HUES6 (cell line): ENCODE measurements at regions not wholly inside any gene's neighbourhood (a gene's known extent, or its start where the extent isn't known, plus 50 kb on each side); places are given as distances from the start of the nearest gene placed in this dataset.

Source experiments
- H3K27ac ChIP-seq: 2 replicates; pipeline ENCODE4 v1.7.0; 2013; ENCODE audit warnings: low read depth, mild to moderate bottlenecking, low read length, inconsistent platforms
- H3K27me3 ChIP-seq: 2 replicates; pipeline ENCODE4 v1.6.1; 2013; ENCODE audit warnings: low read length; ENCODE audit not compliant: control insufficient read depth, insufficient read depth
- H3K36me3 ChIP-seq: 2 replicates; pipeline ENCODE4 v1.6.1; 2013; ENCODE audit warnings: low read length; ENCODE audit not compliant: control insufficient read depth, insufficient read depth
- H3K4me1 ChIP-seq: 2 replicates; pipeline ENCODE4 v1.6.1; 2013; ENCODE audit warnings: low read length; ENCODE audit not compliant: control insufficient read depth, insufficient read depth
- H3K4me3 ChIP-seq: 2 replicates; pipeline ENCODE4 v1.5.1; 2013; ENCODE audit warnings: low read depth, low read length
- H3K9ac ChIP-seq: one replicate; pipeline ENCODE4 v1.6.1; 2013; ENCODE audit warnings: mild to moderate bottlenecking, low read length
- H3K9me3 ChIP-seq: 2 replicates; pipeline ENCODE4 v1.6.1; 2013; ENCODE audit warnings: low read depth, low read length; ENCODE audit not compliant: control insufficient read depth, insufficient read depth

DNA sequence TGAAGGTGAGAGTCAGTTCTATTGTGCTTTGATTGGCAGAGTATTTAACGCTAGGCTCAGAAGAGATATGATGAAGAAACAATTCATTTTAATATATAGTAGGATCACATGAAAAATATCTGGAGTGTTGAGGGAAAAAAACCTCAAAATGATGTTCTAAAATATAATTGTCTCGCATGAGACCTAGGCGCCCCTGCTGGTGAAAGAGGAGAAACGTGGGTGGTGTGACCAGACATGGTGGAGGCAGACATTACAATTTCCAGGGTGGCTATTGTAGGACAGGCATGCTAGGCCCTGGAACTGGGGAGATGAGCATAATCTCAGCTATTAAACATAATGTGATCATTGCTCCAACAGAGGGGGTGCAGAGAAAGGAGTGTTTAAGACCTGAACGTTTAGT lies 210.0 kb downstream of the HS3ST1 start:
- Histone ChIP-seq H3K4me1 (peaks cover 9% of the 10 kb centered on the region), H3K9ac (no peak overlapping the region), H3K27me3 (no peaks in the 10 kb centered on the region), H3K36me3 (no peaks in the 10 kb centered on the region), H3K4me3 (no peak overlapping the region), H3K9me3 (no peaks in the 10 kb centered on the region), H3K27ac (no peak overlapping the region)

DNA sequence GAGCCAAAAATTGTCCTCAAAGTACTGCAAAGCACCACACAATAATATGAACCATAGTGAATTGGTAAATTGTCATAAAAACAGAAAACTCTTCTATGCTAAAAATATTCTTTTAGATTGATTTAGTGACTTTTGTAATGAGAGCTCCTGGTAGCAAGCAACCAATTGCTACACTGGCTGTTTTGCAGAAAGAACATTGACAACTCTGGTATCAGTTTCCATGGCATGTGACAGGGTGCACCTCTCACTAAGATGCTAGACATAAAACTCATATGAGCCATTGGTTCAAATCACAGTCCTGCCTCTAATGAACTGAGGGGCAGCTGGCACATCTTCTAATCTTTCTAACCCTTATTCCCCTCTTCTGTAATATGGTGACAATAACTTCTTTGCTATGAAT lies 212.2 kb downstream of the HS3ST1 start:
- Histone ChIP-seq H3K36me3 (no peaks in the 10 kb centered on the region), H3K4me3 (no peak overlapping the region), H3K27me3 (no peaks in the 10 kb centered on the region)

DNA sequence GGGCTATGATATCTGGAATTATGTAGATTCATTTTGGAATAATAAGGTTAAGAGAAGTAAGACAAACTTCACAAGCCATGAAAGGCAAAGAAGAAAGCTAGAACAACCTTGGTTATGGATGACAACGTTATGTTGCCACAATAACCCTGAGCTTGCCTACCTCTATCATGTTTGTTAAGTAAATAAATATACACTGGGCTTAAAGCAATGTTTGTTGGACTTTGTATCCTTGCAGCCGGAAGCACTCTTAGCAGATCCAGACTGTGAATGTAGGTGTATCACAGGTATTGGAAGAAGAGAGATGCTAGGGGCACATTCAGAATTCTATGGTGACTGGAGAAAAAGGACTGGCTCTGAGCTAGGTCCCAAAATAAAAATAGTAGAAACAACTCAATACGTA lies 214.4 kb downstream of the HS3ST1 start:
- Histone ChIP-seq H3K4me1 (no peaks in the 10 kb centered on the region), H3K4me3 (no peak overlapping the region), H3K9me3 (no peaks in the 10 kb centered on the region), H3K27me3 (no peaks in the 10 kb centered on the region), H3K36me3 (no peaks in the 10 kb centered on the region), H3K9ac (no peak overlapping the region), H3K27ac (no peak overlapping the region)

More for the DNA sequence above, 212.2 kb downstream of the HS3ST1 start:
- Histone ChIP-seq H3K27ac (no peak overlapping the region), H3K9me3 (no peaks in the 10 kb centered on the region), H3K9ac (no peak overlapping the region), H3K4me1 (no peaks in the 10 kb centered on the region)

DNA sequence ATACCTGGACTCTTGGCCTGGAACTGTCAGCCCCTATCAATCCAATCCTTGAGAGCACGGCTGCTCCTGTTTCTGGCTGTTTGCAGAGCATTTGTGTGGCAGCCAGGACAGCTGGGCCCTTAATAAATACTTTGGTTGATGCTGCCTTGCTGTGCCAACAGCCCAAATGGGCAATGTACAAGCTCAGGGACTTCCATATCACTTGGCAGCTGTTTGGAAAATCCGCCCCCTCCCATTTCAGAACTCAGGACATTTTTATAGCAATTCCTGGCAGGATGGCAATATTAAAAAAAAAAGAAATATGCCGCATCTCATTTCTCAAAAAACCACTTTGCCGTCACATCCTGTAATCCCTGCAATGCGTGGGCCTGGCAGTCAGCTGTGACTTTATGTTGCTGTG lies 218.9 kb downstream of the HS3ST1 start:
- H3K9ac ChIP-seq = no peak overlapping the region
- H3K9me3 ChIP-seq = peaks cover 9% of the 10 kb centered on the region
- H3K27me3 ChIP-seq = no peaks in the 10 kb centered on the region
- H3K4me1 ChIP-seq = no peaks in the 10 kb centered on the region
- H3K36me3 ChIP-seq = peaks cover 5% of the 10 kb centered on the region
- H3K4me3 ChIP-seq = no peak overlapping the region
- H3K27ac ChIP-seq = no peak overlapping the region

DNA sequence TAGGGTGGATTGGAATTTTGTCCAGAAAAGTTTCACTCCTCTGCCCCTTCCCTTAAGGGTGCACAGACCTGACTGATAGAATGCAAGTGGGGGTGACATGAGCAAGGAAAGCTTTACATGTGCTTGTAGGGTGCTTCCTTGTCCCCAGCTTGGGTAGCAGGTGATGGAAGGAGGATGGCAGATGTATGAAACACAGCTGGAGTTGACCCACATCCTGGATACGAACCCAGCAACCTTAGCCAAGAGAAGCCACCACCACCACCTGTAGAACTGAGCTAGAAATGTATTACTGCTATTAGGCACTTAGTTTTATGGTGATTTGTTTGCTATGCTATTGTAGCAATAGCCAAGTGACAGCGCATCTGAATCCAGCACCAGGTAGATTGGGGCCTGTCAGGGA lies 227.4 kb downstream of the HS3ST1 start:
- no peak overlapping the region for H3K4me3 ChIP-seq
- H3K9me3 ChIP-seq = no peaks in the 10 kb centered on the region
- no peaks in the 10 kb centered on the region for H3K27me3 ChIP-seq
- H3K27ac ChIP-seq = no peak overlapping the region
- H3K9ac ChIP-seq = no peak overlapping the region
- no peaks in the 10 kb centered on the region for H3K36me3 ChIP-seq
- H3K4me1 ChIP-seq = peaks cover 13% of the 10 kb centered on the region; the same call in 1 of the 2 replicates

DNA sequence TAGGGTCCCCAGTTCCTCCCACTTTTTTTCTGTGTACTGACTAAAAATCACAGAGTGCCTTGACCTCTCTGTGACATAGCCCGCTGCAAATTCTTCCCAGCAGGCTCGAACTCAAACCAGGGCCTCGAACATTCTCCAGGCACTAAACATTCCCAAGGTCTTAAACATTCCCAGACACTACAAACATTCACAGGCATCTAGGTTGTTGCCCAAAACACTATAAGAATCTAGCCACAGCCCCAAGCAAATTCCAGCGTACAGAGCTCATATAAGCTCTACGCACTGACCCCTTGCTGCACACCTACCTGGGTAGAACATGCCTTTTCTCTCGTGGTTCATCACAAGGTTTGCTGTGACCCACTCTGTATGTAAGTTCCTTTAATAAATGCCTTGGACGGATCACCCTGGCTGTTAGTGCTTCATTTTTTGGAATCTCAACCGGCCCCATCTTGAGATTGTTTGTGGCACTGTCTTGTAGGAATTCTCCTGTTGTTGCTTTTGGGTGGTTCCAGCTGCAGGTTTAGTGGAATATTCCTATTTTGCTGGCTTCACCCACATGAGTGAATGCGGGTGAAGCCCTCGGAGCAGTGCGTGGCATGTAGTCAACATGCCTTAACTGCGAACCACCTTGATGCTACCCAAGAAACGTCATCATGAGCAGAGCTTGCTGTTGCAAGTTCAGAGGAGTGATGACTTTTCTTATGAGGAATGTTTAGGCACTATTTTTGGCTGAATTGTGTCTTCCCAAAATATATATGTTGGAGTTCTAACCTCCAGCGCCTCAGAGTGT lies 230.0 kb downstream of the HS3ST1 start:
- Histone ChIP-seq H3K27me3 (no peaks in the 10 kb centered on the region), H3K9me3 (no peaks in the 10 kb centered on the region), H3K27ac (no peak overlapping the region), H3K36me3 (no peaks in the 10 kb centered on the region), H3K4me3 (no peak overlapping the region), H3K4me1 (peaks cover 13% of the 10 kb centered on the region; the same call in 1 of the 2 replicates), H3K9ac (no peak overlapping the region)

DNA sequence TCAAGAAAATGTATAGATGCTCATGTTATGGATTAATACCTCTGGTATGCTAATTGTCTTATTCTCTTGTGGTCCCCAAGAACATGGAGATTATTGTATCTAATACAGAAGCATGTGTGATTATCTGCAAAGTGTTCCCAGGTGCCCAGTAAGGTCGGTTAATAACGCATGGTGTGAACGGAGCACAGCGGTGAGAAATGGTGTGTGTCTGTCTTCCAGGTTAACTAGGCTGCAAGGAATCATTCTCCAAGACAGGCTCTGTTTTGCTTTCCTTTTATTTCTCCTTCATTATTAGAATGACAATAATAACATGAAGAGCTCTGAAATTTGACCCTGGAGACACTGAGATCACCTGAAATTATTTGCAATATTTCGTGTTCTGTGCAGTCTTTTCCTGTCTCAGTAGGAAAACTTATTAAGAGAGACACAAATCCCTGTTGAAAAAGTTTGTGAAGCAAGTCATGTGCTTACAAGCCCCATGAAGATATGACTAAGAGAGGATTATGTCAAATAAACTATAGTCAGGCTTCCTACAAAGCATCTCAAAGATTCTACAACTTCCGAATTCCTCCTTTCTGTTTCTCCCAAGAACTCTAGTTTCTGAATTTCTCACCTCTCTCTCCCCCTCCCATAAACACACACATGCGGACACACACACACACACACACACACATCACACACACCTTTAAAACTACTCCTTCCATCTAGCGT lies 230.9 kb downstream of the HS3ST1 start:
- H3K9ac ChIP-seq = no peak overlapping the region
- H3K4me1 ChIP-seq = peaks cover 13% of the 10 kb centered on the region; the same call in 1 of the 2 replicates
- H3K36me3 ChIP-seq = no peaks in the 10 kb centered on the region
- no peaks in the 10 kb centered on the region for H3K27me3 ChIP-seq
- H3K4me3 ChIP-seq = no peak overlapping the region
- no peak overlapping the region for H3K27ac ChIP-seq
- H3K9me3 ChIP-seq = no peaks in the 10 kb centered on the region

DNA sequence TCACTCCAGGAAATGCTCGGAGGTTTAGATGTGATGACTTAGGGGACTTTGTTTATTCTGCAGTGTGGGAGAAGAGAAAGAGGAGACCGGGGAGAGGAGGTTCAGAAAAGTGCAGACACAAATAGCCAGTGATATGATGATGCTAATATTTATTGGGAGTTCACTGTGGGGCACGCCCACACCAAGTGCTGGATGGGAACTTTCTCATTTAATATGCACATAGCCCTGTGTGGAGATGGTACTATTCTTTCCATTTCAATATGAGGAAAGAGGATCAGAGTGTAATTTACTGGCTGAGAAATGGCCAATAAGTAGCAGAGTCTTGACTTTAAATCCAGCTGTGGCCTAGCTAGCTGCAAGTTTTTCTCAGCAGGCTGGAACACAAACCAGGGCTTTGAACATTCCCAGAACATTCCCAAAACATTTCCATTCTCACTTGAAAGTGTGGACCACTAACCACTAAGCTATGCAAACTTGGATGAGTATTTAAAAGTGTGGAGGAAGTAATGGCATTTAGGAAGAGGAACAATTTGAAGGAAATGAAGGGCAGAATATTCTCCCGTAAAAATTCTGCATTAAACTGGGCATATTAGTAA lies 231.7 kb downstream of the HS3ST1 start:
- Histone ChIP-seq H3K36me3 (no peaks in the 10 kb centered on the region), H3K4me3 (no peak overlapping the region), H3K27me3 (no peaks in the 10 kb centered on the region), H3K27ac (no peak overlapping the region), H3K9ac (no peak overlapping the region), H3K9me3 (no peaks in the 10 kb centered on the region), H3K4me1 (peaks cover 13% of the 10 kb centered on the region; the same call in 1 of the 2 replicates)

DNA sequence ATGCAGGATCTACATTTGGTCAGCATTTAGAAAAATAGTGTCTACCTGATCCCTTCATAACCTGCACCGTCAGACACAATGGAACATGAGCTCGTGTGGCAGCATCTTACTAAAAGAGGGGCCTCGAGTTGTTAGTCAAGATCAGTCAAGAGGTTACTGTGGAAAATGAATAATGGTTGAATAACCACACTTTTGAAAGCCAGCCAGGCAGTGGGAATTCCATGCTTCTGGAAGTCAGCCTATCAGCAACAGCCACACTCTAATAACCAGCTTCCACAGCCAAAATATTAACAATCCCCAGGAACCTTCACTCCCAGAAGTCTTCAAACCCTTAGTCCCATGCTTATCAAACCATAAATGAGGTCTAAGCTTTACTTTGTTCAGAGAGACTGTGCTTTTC lies 234.3 kb downstream of the HS3ST1 start:
- Histone ChIP-seq H3K27ac (no peak overlapping the region), H3K9me3 (no peaks in the 10 kb centered on the region)

DNA sequence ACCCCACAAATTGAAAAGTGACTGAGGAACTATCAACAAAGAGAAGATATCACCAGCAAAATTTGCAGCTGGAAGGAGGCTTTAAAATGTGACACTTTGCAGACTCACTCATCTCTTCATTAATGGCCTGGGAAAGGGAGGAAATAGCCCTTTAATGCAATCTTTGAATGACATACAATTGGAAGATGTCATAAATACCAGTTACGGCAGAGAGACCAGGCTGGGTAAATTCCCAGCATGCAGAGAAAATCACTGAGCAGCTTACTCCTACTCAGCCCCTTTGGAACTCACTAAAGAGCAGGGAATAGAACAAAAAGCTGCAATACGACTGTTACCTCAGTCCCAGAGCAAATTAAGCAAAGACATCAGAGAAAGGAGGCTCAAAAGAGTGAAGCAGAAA lies 238.9 kb downstream of the HS3ST1 start:
- Histone ChIP-seq H3K27me3 (no peaks in the 10 kb centered on the region), H3K4me1 (peaks cover 3% of the 10 kb centered on the region; the same call in 1 of the 2 replicates), H3K27ac (no peak overlapping the region), H3K9ac (no peak overlapping the region), H3K9me3 (no peaks in the 10 kb centered on the region), H3K36me3 (no peaks in the 10 kb centered on the region), H3K4me3 (no peak overlapping the region)

More for the DNA sequence above, 234.3 kb downstream of the HS3ST1 start:
- no peaks in the 10 kb centered on the region for H3K36me3 ChIP-seq
- no peaks in the 10 kb centered on the region for H3K27me3 ChIP-seq
- H3K4me1 ChIP-seq = peaks cover 16% of the 10 kb centered on the region; the same call in 1 of the 2 replicates
- no peak overlapping the region for H3K9ac ChIP-seq
- H3K4me3 ChIP-seq = no peak overlapping the region

DNA sequence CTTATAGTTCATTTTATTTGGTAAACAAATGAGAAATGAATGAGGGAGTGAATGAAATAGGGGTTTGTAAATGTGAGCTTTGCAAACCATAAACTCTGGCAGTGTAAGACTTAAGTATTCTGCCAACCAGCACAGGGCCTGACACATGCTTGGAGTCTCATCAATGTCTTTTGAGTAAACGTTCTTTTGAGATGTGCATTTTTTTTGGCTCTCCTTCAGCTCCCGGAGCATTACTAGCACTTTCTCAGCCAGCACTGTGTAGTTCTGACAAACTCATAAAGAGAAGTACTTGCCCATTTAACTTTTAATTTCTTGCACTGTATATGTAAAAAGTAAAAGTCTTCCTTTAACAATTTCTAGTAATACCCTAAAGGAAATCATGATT lies 245.3 kb downstream of the HS3ST1 start:
- Histone ChIP-seq H3K4me3 (no peak overlapping the region), H3K9ac (no peak overlapping the region), H3K36me3 (no peaks in the 10 kb centered on the region), H3K9me3 (no peaks in the 10 kb centered on the region), H3K4me1 (no peaks in the 10 kb centered on the region), H3K27me3 (no peaks in the 10 kb centered on the region), H3K27ac (no peak overlapping the region)
